ENCODE measurements at regions not wholly inside any gene's neighbourhood (a gene's known extent, or its start where the extent isn't known, plus 50 kb on each side); places are given as distances from the start of the nearest gene placed in this dataset.

DNA sequence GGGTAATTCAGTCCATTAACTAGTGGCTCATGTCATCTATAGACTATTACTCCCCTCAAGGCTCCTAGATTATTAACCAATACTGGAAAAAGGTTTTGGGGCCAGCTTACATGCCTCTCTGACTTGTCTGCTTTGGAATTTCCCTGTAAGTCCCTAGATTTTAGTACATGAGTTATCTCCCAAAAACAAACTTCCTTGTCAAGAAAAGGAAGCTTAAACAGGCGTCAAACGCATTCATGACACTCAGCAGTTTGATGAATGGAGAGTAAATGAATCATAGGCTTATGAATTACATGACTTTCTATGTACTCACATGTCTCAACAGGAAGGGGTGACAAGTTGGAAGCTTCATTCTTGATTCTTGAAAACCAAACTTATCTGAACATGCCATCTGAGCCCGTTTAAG, 70.8 kb downstream of the BLID start:
- Mint-ChIP-seq H3K27me3 (ENCODE audit: low read depth) (no peaks in the 10 kb centered on the region), H3K4me1 (peaks cover 18% of the 10 kb centered on the region), H3K4me3 (no peak overlapping the region), H3K9me3 (peaks cover 3% of the 10 kb centered on the region; the same call in 1 of the 2 replicates), H3K36me3 (no peaks in the 10 kb centered on the region), H3K27ac (no peak overlapping the region)
- no peak for DNase-seq (ENCODE audit: low spot score)
- ATAC-seq: no peak
- TF ChIP-seq TP53 (CRISPR knock-in tag; IDR thresholded peaks at IDR 0.05) (no peak), NR1H2 (CRISPR knock-in tag; IDR thresholded peaks at IDR 0.05) (no peak), EMX1 (CRISPR knock-in tag; IDR thresholded peaks at IDR 0.05) (no peak), CREB1 (CRISPR knock-in tag; IDR thresholded peaks at IDR 0.05) (no peak)
- TF ChIP-seq, protein P1, sequence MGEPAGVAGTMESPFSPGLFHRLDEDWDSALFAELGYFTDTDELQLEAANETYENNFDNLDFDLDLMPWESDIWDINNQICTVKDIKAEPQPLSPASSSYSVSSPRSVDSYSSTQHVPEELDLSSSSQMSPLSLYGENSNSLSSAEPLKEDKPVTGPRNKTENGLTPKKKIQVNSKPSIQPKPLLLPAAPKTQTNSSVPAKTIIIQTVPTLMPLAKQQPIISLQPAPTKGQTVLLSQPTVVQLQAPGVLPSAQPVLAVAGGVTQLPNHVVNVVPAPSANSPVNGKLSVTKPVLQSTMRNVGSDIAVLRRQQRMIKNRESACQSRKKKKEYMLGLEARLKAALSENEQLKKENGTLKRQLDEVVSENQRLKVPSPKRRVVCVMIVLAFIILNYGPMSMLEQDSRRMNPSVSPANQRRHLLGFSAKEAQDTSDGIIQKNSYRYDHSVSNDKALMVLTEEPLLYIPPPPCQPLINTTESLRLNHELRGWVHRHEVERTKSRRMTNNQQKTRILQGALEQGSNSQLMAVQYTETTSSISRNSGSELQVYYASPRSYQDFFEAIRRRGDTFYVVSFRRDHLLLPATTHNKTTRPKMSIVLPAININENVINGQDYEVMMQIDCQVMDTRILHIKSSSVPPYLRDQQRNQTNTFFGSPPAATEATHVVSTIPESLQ (CRISPR knock-in tag; IDR thresholded peaks at IDR 0.05): no peak
- TF ChIP-seq, protein P2, sequence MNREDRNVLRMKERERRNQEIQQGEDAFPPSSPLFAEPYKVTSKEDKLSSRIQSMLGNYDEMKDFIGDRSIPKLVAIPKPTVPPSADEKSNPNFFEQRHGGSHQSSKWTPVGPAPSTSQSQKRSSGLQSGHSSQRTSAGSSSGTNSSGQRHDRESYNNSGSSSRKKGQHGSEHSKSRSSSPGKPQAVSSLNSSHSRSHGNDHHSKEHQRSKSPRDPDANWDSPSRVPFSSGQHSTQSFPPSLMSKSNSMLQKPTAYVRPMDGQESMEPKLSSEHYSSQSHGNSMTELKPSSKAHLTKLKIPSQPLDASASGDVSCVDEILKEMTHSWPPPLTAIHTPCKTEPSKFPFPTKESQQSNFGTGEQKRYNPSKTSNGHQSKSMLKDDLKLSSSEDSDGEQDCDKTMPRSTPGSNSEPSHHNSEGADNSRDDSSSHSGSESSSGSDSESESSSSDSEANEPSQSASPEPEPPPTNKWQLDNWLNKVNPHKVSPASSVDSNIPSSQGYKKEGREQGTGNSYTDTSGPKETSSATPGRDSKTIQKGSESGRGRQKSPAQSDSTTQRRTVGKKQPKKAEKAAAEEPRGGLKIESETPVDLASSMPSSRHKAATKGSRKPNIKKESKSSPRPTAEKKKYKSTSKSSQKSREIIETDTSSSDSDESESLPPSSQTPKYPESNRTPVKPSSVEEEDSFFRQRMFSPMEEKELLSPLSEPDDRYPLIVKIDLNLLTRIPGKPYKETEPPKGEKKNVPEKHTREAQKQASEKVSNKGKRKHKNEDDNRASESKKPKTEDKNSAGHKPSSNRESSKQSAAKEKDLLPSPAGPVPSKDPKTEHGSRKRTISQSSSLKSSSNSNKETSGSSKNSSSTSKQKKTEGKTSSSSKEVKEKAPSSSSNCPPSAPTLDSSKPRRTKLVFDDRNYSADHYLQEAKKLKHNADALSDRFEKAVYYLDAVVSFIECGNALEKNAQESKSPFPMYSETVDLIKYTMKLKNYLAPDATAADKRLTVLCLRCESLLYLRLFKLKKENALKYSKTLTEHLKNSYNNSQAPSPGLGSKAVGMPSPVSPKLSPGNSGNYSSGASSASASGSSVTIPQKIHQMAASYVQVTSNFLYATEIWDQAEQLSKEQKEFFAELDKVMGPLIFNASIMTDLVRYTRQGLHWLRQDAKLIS (CRISPR knock-in tag; IDR thresholded peaks at IDR 0.05; ENCODE audit: borderline replicate concordance): no peak
- CTCF ChIA-PET: no interaction called here
- POLR2A ChIA-PET: no interaction called here

DNA sequence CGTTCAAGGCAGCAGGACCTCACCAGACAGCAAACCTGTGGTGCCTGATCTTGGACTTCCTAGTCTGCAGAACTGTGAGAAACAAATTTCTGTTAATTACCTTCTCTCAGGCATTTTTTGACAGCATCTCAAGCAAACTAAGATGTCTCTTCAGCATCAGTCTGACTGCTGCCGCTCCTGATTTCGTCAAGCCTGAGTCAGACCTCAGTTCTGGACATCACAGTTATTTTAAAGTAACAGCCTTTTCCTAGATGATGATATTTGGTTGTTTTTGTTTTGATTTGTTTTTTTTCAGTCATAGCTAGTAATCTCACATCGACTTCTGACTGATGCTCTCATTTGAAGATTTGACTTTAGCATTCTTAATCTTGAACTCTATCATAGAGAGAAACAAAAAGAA, 71.9 kb downstream of the BLID start:
- DNase-seq (ENCODE audit: low spot score) (no peak), ATAC-seq (no peak)
- Mint-ChIP-seq H3K4me1 (peaks cover 28% of the 10 kb centered on the region), H3K4me3 (no peak overlapping the region), H3K9me3 (peaks cover 3% of the 10 kb centered on the region; the same call in 1 of the 2 replicates), H3K27ac (no peak overlapping the region), H3K36me3 (no peaks in the 10 kb centered on the region), H3K27me3 (ENCODE audit: low read depth) (no peaks in the 10 kb centered on the region)
- ChIA-PET POLR2A (no interaction called here), CTCF (no interaction called here)
- TF ChIP-seq NR1H2 (CRISPR knock-in tag; IDR thresholded peaks at IDR 0.05) (no peak), KAT7 (CRISPR knock-in tag; IDR thresholded peaks at IDR 0.05; ENCODE audit: borderline replicate concordance) (no peak), FOXP1 (CRISPR knock-in tag; IDR thresholded peaks at IDR 0.05; ENCODE audit: borderline replicate concordance) (no peak), ZNF416 (CRISPR knock-in tag; IDR thresholded peaks at IDR 0.05) (no peak), GRHL2 (CRISPR knock-in tag; IDR thresholded peaks at IDR 0.05; ENCODE audit: insufficient replicate concordance, severe bottlenecking) (no peak), NR3C1 (CRISPR knock-in tag; conservative IDR thresholded peaks at IDR 0.05; ENCODE audit: low read depth) (no peak), SOX15 (CRISPR knock-in tag; IDR thresholded peaks at IDR 0.05) (no peak)
- TF ChIP-seq, protein P2 (CRISPR knock-in tag; IDR thresholded peaks at IDR 0.05; ENCODE audit: borderline replicate concordance): no peak
- TF ChIP-seq, protein P3, sequence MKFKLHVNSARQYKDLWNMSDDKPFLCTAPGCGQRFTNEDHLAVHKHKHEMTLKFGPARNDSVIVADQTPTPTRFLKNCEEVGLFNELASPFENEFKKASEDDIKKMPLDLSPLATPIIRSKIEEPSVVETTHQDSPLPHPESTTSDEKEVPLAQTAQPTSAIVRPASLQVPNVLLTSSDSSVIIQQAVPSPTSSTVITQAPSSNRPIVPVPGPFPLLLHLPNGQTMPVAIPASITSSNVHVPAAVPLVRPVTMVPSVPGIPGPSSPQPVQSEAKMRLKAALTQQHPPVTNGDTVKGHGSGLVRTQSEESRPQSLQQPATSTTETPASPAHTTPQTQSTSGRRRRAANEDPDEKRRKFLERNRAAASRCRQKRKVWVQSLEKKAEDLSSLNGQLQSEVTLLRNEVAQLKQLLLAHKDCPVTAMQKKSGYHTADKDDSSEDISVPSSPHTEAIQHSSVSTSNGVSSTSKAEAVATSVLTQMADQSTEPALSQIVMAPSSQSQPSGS (CRISPR knock-in tag; IDR thresholded peaks at IDR 0.05; ENCODE audit: borderline replicate concordance, low read depth): no peak
- TF ChIP-seq, protein P1 (CRISPR knock-in tag; IDR thresholded peaks at IDR 0.05): no peak
- TF ChIP-seq, protein P4, sequence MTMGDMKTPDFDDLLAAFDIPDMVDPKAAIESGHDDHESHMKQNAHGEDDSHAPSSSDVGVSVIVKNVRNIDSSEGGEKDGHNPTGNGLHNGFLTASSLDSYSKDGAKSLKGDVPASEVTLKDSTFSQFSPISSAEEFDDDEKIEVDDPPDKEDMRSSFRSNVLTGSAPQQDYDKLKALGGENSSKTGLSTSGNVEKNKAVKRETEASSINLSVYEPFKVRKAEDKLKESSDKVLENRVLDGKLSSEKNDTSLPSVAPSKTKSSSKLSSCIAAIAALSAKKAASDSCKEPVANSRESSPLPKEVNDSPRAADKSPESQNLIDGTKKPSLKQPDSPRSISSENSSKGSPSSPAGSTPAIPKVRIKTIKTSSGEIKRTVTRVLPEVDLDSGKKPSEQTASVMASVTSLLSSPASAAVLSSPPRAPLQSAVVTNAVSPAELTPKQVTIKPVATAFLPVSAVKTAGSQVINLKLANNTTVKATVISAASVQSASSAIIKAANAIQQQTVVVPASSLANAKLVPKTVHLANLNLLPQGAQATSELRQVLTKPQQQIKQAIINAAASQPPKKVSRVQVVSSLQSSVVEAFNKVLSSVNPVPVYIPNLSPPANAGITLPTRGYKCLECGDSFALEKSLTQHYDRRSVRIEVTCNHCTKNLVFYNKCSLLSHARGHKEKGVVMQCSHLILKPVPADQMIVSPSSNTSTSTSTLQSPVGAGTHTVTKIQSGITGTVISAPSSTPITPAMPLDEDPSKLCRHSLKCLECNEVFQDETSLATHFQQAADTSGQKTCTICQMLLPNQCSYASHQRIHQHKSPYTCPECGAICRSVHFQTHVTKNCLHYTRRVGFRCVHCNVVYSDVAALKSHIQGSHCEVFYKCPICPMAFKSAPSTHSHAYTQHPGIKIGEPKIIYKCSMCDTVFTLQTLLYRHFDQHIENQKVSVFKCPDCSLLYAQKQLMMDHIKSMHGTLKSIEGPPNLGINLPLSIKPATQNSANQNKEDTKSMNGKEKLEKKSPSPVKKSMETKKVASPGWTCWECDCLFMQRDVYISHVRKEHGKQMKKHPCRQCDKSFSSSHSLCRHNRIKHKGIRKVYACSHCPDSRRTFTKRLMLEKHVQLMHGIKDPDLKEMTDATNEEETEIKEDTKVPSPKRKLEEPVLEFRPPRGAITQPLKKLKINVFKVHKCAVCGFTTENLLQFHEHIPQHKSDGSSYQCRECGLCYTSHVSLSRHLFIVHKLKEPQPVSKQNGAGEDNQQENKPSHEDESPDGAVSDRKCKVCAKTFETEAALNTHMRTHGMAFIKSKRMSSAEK (CRISPR knock-in tag; IDR thresholded peaks at IDR 0.05; ENCODE audit: borderline replicate concordance): no peak
- TF ChIP-seq, protein P5, sequence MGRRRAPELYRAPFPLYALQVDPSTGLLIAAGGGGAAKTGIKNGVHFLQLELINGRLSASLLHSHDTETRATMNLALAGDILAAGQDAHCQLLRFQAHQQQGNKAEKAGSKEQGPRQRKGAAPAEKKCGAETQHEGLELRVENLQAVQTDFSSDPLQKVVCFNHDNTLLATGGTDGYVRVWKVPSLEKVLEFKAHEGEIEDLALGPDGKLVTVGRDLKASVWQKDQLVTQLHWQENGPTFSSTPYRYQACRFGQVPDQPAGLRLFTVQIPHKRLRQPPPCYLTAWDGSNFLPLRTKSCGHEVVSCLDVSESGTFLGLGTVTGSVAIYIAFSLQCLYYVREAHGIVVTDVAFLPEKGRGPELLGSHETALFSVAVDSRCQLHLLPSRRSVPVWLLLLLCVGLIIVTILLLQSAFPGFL (CRISPR knock-in tag; IDR thresholded peaks at IDR 0.05; ENCODE audit: borderline replicate concordance): no peak
